ENCODE measurements at regions not wholly inside any gene's neighbourhood (a gene's known extent, or its start where the extent isn't known, plus 50 kb on each side); places are given as distances from the start of the nearest gene placed in this dataset.

DNA sequence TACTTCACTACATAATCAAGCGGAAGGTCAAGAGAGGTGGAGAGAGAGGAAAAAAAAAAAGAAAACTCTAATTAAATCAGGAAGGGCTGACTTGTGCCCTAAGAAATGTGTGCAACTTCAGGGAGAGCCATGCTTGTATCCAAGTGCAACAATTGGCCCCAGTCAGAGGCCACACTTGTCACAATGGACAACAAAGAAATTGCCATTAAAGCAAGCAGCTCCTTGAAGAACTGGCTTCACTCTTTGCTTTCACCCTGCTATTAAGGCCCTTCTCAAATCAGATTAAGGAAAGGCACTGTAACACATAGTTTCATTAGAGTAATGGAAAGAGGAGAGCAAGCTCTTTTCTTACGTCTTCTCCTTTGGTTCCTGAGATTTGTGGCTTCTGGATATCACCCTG lies 480.9 kb upstream of the WWC1 start:
- DNase-seq = no peak

GRCh38 chr5:167812871-167813270 lies 478.6 kb upstream of the WWC1 start:
- DNase-seq = no peak

DNA sequence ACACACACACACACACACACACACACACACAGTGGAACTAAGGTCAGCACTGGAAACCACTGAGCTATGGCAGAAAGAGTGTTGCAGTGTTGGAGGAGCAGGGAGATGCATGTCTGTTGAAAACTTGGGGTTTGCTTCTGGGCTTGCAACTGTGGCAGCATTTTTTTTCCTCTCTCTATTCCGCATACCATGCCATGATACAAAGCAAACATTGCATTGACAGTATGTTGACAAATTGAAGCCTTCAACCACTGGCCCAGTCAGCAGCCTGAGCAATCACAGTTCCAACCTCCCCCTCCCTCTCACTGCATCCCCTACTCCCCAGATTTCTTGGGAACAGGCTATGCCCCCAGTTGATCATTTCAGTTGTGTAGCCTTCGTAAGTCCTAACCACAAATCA lies 478.1 kb upstream of the WWC1 start:
- DNase-seq = no peak

GRCh38 chr5:167814040-167814439 lies 477.4 kb upstream of the WWC1 start:
- DNase-seq = no peak

DNA sequence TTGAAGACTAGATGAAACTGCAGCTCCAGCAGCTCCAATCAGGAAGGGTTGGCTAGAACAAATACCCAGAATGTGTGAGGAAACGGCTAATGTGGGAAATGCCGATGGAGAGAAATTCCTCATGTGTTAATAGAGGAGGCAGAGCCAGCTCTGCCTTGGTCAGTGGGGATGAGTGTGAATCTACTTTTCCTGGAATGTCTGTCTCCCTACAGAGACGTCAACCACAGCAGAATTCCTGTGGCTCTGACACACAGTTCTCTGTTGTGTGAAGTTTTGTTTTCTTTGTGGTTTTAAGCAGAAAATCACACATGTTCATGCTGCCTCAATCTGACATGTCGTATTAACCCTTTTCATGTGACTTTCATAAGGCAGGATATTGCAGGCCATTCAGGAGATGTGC lies 476.6 kb upstream of the WWC1 start:
- no peak for DNase-seq

DNA sequence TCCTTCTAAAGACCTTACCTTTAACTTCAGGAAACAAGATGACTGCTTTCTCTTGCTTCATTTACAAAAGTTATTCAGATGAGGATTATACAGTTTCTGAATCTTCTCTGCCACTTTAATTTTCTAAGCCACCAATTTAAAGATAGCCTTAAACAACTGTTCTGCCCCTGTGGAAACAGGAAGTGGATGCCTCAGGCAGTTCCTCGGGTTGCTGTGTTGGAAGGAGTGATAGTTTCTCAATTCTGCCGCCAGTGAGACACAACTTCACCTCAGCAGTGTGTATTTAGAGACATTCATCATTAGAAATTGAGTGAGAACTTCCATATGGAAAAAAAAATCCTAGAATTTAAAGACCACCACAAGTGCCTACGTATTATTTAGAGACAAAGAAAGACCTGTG lies 475.1 kb upstream of the WWC1 start:
- DNase-seq = no peak

DNA sequence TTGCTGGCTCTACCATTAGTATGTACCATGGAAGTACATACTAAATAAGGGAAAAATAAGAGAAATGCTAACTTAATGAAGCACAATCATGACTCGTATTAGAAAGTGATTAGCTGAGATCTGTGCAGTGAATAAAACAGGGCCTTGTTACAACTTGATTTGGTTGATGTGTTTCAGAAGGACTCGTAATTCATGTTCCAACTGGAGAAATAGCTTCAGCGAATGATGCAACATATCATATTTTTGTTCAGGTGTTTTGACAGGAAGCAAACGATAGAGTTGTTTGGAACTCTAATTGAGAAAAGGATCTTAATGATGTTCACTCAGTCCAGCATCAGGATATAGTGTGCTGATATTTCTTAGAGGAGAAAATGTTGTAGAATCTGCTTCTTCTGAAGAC lies 474.6 kb upstream of the WWC1 start:
- no peak for DNase-seq

- no peak for DNase-seq
These were observed 472.0 kb upstream of the WWC1 start for GRCh38 chr5:167819406-167819805.

- DNase-seq = no peak
These were observed 471.1 kb upstream of the WWC1 start for GRCh38 chr5:167820101-167820990.

DNA sequence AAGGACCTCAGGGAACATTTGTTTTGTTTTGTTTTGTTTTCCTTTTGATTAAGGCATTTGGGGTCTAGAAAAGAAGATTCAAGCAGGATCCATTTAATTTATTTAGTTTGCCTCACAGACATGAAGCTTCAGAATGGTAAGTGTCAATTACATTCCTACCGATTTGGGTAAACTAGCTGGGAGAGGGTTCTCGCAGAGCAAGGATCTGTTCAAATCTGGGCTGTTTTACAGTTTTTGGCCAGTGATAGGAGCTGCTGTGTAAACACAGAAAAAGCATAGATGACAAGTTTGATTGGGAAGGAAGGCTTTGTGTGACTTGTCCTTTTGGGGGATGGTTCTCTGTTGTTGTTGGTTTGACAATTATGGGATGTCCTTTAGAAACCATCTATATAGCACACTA lies 470.3 kb upstream of the WWC1 start:
- no peak for DNase-seq

DNA sequence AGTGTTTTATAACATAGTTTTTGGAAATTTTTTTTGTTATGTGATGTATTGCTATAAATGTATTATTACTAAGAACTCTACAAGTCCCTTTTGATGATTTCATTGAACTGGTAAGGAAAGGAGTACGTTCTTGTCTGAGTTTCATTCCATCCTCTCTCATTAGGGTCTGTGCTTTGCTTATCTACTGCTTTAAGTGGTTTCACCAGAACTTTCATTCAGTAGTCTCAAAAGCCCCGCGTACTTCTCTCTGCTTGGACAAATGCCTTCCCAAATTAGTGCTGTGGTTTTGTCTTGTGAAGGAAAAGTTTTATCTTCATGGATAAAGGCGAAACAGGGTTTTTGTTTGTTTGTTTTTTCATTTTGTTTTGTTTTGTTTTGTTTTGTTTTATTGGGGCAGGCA lies 469.8 kb upstream of the WWC1 start:
- no peak for DNase-seq

GRCh38 chr5:167822241-167822640 lies 469.2 kb upstream of the WWC1 start:
- DNase-seq = no peak

GRCh38 chr5:167823405-167823804 lies 468.0 kb upstream of the WWC1 start:
- DNase-seq = no peak

DNA sequence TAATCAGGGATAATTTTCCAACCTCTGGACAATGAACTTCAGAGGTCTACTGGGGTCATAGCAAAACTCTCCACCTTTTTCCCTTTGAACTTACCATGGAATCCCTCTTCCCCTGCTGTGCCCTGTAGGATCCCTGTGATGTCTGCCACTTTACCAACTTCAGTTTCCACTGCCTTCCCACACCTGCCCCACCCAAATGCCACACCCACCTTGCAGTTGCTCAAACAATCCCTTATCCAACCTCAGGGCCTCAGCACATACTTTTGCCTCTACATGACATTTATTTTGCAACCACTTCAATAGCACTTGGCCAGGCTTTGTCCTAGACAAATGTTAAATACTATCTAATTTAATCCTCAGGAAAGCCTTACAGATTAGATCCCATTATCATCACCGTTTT lies 463.7 kb upstream of the WWC1 start:
- no peak for DNase-seq

GRCh38 chr5:167831754-167832504 lies 459.5 kb upstream of the WWC1 start:
- no peak for DNase-seq

DNA sequence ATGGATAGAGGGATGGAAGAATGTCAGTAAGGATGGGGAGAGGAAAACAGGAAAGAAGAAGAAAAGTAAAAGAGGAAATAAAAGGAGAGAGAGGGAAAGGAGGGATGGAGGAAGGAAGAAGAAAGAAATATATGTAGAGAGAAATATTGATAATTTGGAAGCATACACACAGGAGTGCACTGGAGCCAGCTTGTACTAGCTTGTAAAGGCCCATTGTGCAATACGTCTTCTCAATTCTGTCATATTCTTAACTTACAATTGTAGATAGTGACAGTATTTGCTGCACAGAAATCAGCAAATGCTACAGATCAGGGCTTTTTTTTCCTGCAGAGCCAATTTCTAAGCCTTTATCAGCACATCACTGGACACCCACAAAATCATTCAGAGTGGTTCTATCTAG lies 458.8 kb upstream of the WWC1 start:
- no peak for DNase-seq

GRCh38 chr5:167833456-167833855 lies 458.0 kb upstream of the WWC1 start:
- no peak for DNase-seq

- DNase-seq = no peak
These were observed 456.3 kb upstream of the WWC1 start for GRCh38 chr5:167835146-167835545.

DNA sequence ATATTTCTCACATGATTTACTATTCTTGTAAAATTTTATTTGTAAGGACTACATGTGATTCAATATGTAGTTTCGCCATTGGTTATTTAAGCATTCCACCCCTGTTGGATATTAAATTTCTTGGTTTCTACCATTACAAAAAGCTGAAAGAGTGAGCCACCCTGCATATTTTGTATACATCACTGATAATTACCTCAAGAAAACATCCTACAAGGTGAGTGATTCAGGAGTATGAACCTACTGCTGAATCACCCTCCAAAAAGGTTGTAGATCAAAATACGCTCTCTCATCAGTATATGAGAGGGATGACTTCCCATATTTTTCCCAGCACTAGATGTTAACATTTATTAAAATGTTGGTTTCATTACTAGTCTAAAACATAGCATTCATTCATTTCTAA lies 454.3 kb upstream of the WWC1 start:
- DNase-seq = no peak

DNA sequence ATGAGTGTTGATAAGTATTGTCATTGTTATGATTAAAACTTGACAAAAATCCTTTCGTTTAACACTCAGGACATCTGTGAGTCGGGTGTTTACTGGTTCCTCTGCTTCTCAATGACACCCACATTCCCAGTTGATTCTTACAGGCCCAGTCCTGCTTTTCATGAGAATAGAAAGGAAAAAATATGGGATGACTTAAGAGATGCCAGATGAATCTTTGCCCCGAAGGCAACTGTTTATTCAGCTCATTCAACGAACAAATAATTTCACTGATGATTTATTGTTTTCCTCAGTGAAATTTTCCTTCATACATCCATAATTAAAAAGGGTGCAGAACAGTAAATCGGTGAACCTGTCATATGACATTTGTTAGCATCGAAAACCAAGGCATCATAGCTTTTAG lies 452.4 kb upstream of the WWC1 start:
- DNase-seq = no peak

- DNase-seq = no peak
These were observed 450.8 kb upstream of the WWC1 start for GRCh38 chr5:167840527-167841130.

GRCh38 chr5:167843881-167844572 lies 447.4 kb upstream of the WWC1 start:
- no peak for DNase-seq

GRCh38 chr5:167845952-167846351 lies 445.5 kb upstream of the WWC1 start:
- DNase-seq = no peak
